GM23338 (cell line): ENCODE measurements at regions not wholly inside any gene's neighbourhood (a gene's known extent, or its start where the extent isn't known, plus 50 kb on each side); places are given as distances from the start of the nearest gene placed in this dataset.

ENCODE experiments used
- ATAC-seq: fragments of 200-7000 bp; cut with Tn5 transposase; 3 replicates; pipeline ENCODE4 v1.9.1; 2020
- DNase-seq: peaks from one replicate; pipeline ENCODE4 v3.0.0-alpha.2; 2015; ENCODE audit warnings: low spot score
- H2AFZ ChIP-seq: fragments of 200-600 bp; sonication (generic); 2 replicates; pipeline ENCODE4 v1.8.0; 2016; ENCODE audit warnings: antibody characterized with exemption, mild to moderate bottlenecking, moderate library complexity
- H3F3A ChIP-seq: fragments of 200-600 bp; sonication (generic); replicated peaks from 2 replicates; pipeline ENCODE4 v1.8.0; 2017; ENCODE audit warnings: antibody characterized with exemption, mixed run types, low read depth
- H3K27ac ChIP-seq: fragments of 200-600 bp; sonication (generic); 2 replicates; pipeline ENCODE4 v1.6.1; 2016; ENCODE audit warnings: low read depth
- H3K27me3 ChIP-seq: fragments of 200-600 bp; sonication (generic); 2 replicates; pipeline ENCODE4 v1.8.0; 2016; ENCODE audit warnings: mild to moderate bottlenecking, mixed run types, moderate library complexity; ENCODE audit not compliant: insufficient read depth
- H3K36me3 ChIP-seq: fragments of 200-600 bp; sonication (generic); 2 replicates; pipeline ENCODE4 v1.8.0; 2016; ENCODE audit warnings: mild to moderate bottlenecking; ENCODE audit not compliant: insufficient read depth
- H3K4me1 ChIP-seq: fragments of 200-600 bp; sonication (generic); 2 replicates; pipeline ENCODE4 v1.8.0; 2016; ENCODE audit warnings: mild to moderate bottlenecking, moderate library complexity; ENCODE audit not compliant: insufficient read depth
- H3K4me2 ChIP-seq: fragments of 200-600 bp; sonication (generic); 2 replicates; pipeline ENCODE4 v1.7.1; 2017; ENCODE audit warnings: mixed run types
- H3K4me3 ChIP-seq: fragments of 200-600 bp; sonication (generic); 2 replicates; pipeline ENCODE4 v1.6.1; 2016; ENCODE audit warnings: mixed run types
- H3K79me2 ChIP-seq: fragments of 200-600 bp; sonication (generic); replicated peaks from 2 replicates; pipeline ENCODE4 v1.8.0; 2017; ENCODE audit warnings: mild to moderate bottlenecking; ENCODE audit not compliant: insufficient read depth
- H3K9me2 ChIP-seq: fragments of 200-600 bp; sonication (generic); 2 replicates; pipeline ENCODE4 v1.8.0; 2017; ENCODE audit not compliant: insufficient read depth
- H4K20me1 ChIP-seq: fragments of 200-600 bp; sonication (generic); replicated peaks from 2 replicates; pipeline ENCODE4 v1.8.0; 2017; ENCODE audit warnings: mild to moderate bottlenecking; ENCODE audit not compliant: insufficient read depth
- H3K27ac Mint-ChIP-seq: 2 replicates; pipeline ENCODE4 v1.8.0; 2020; ENCODE audit warnings: inconsistent platforms, mild to moderate bottlenecking, moderate library complexity, mixed read lengths
- H3K27me3 Mint-ChIP-seq: 3 replicates; pipeline ENCODE4 v1.8.0; 2022; ENCODE audit warnings: low read depth, mild to moderate bottlenecking, moderate library complexity, mixed read lengths, inconsistent platforms; ENCODE audit not compliant: insufficient read depth, poor library complexity
- H3K36me3 Mint-ChIP-seq: 3 replicates; pipeline ENCODE4 v1.8.0; 2021; ENCODE audit warnings: low read depth, mild to moderate bottlenecking, inconsistent platforms, moderate library complexity, mixed read lengths
- H3K4me1 Mint-ChIP-seq: 3 replicates; pipeline ENCODE4 v1.8.0; 2020; ENCODE audit warnings: mild to moderate bottlenecking, inconsistent platforms, mixed read lengths
- H3K4me3 Mint-ChIP-seq: 3 replicates; pipeline ENCODE4 v1.8.0; 2021; ENCODE audit warnings: moderate library complexity, mild to moderate bottlenecking, inconsistent platforms, mixed read lengths
- H3K9me3 Mint-ChIP-seq: 3 replicates; pipeline ENCODE4 v1.8.0; 2020; ENCODE audit warnings: moderate library complexity, mild to moderate bottlenecking, inconsistent platforms, mixed read lengths
- CTCF ChIP-seq, 2 experiments: fragments of 200-600 bp in 1 of 2; sonication (generic) in 1 of 2; conservative IDR thresholded peaks; 2 replicates each; pipeline versions ENCODE4 v1.5.1 to v1.6.1; 2016 to 2017; ENCODE audit warnings: antibody characterized with exemption in 2 of 2, low read depth in 2 of 2, mild to moderate bottlenecking in 2 of 2, moderate library complexity in 1 of 2
- EZH2 ChIP-seq: fragments of 200-600 bp; sonication (generic); IDR thresholded peaks from one replicate; pipeline ENCODE4 v1.8.0; 2017; ENCODE audit warnings: antibody characterized with exemption, mild to moderate bottlenecking, low read depth; ENCODE audit not compliant: unreplicated experiment
- JUNB ChIP-seq: IDR thresholded peaks from one replicate; pipeline ENCODE4 v1.6.1; 2016; ENCODE audit warnings: antibody characterized with exemption; ENCODE audit not compliant: unreplicated experiment
- NANOG ChIP-seq: IDR thresholded peaks from 2 replicates; pipeline ENCODE4 v1.6.1; 2016; ENCODE audit warnings: antibody characterized with exemption, borderline replicate concordance
- POLR2AphosphoS5 ChIP-seq: IDR thresholded peaks from 2 replicates; pipeline ENCODE4 v1.6.1; 2016; ENCODE audit warnings: antibody characterized with exemption, low read depth
- STAT1 ChIP-seq: IDR thresholded peaks from one replicate; pipeline ENCODE4 v1.6.1; 2016; ENCODE audit warnings: antibody characterized with exemption; ENCODE audit not compliant: unreplicated experiment
- ZNF114 ChIP-seq: fragments of 250-450 bp; sonication (Bioruptor Pico); IDR thresholded peaks from 2 replicates; pipeline ENCODE4 v1.5.0; 2020; ENCODE audit warnings: mild to moderate bottlenecking, moderate library complexity
- ZNF331 ChIP-seq: fragments of 250-450 bp; sonication (Bioruptor Pico); IDR thresholded peaks from 2 replicates; pipeline ENCODE4 v1.5.0; 2020; ENCODE audit warnings: low read depth, mild to moderate bottlenecking, moderate library complexity
- ZNF462 ChIP-seq: fragments of 250-450 bp; sonication (Bioruptor Pico); IDR thresholded peaks from 2 replicates; pipeline ENCODE4 v1.5.0; 2020; ENCODE audit warnings: mild to moderate bottlenecking, moderate library complexity

- TF ChIP-seq ZNF462 (CRISPR knock-in tag): no peak
These were observed 135.1 kb downstream of the MRPL14 start (continued) for GRCh38 chr6:43992126-43992663.

DNA sequence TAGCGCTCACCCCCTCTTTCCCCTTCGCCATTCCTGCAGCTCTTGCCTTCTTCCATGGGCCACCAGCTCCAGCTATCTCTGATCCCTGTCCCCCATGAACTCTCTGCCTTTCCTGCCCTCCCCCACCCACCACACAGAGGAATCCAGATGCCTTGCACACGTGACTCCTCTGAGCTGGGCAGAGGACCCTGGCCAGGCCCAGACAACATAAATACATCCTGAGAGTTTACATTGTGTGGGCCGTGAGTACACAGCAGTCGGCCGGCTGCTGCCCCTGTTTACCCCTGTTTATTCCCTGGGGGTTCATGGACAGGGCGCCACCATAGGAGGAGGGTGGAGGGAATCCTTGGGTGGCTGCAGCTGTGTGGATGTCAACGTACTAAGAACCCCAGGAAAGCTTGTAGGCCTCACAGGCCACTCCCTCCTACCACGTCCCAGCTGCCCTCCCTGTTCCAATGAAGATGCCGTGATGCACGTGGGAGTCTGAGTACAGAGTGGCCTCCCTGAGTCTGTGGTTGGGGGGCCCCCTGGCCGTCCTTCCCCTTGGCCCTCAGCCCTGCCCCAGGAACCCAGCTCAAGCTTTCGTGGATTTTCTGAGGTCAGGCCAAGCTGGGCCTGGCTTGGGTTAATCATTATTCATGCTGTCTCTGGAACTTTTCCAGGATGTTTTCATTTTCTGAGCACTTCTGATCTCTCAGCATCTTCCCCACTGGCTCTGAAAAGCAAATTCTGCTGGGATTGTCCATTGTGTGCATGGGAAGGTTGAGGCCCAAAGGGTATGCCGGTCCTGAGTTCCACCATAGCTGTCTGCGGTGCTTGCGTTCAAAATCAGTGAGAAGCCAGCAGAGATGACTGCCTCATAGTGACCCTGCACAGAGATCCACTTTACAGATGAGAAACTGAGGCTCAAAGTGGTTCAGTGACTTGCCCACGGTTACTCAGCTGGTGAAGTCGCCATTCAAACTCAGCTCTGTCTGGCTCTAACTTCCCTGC is 136.3 kb downstream of the MRPL14 start:
- Mint-ChIP-seq H3K27me3 (peaks cover 11% of the 10 kb centered on the region), H3K9me3 (no peaks in the 10 kb centered on the region; the same call in 2 of the 3 replicates), H3K27ac (no peak overlapping the region), H3K36me3 (no peaks in the 10 kb centered on the region; the same call in 2 of the 3 replicates), H3K4me3 (no peak overlapping the region), H3K4me1 (peaks cover 16% of the 10 kb centered on the region)
- Histone ChIP-seq H3K4me2 (no peak overlapping the region), H3K27me3 (no peaks in the 10 kb centered on the region), H3K27ac (no peak overlapping the region), H3K9me2 (0 out of 2 replicates have a peak, but pooled peaks cover 3% of the 10 kb centered on the region), H3K36me3 (no peaks in the 10 kb centered on the region), H3K4me3 (no peak overlapping the region), H3K79me2 (no peaks in the 10 kb centered on the region), H3F3A (no peaks in the 10 kb centered on the region), H3K4me1 (no peaks in the 10 kb centered on the region; the same call in 1 of the 2 replicates), H2AFZ (no peak overlapping the region; the same call in 1 of the 2 replicates), H4K20me1 (no peaks in the 10 kb centered on the region)
- DNase-seq: no peak
- ATAC-seq: no peak
- TF ChIP-seq ZNF331 (CRISPR knock-in tag): no peak
- TF ChIP-seq JUNB: no peak
- TF ChIP-seq STAT1: no peak
- no peak for TF ChIP-seq EZH2
- TF ChIP-seq POLR2AphosphoS5: no peak
- TF ChIP-seq ZNF114 (CRISPR knock-in tag): no peak
- no peak for TF ChIP-seq CTCF (conservative IDR thresholded peaks at IDR 0.05; ENCODE audit: low read depth in 2 of 2)
- TF ChIP-seq NANOG: no peak
